Mesodermal cell (in vitro differentiated cells): ENCODE measurements at regions not wholly inside any gene's neighbourhood (a gene's known extent, or its start where the extent isn't known, plus 50 kb on each side); places are given as distances from the start of the nearest gene placed in this dataset.
"Not testable (repeated sequence)": the region's sequence is repeated elsewhere in the genome, so short reads cannot be mapped to it uniquely, and the experiment has no call there.

Experiments
- H3K27ac ChIP-seq: 2 replicates; pipeline ENCODE4 v1.7.0; 2013; ENCODE audit warnings: mild to moderate bottlenecking, low read depth, low read length, moderate library complexity; ENCODE audit not compliant: severe bottlenecking
- H3K36me3 ChIP-seq: 2 replicates; pipeline ENCODE4 v1.7.1; 2013; ENCODE audit warnings: mild to moderate bottlenecking, low read length, moderate library complexity; ENCODE audit not compliant: control insufficient read depth, insufficient read depth
- H3K4me1 ChIP-seq: one replicate; pipeline ENCODE4 v1.7.1; 2013; ENCODE audit warnings: mild to moderate bottlenecking, low read length; ENCODE audit not compliant: insufficient read depth, control insufficient read depth, poor library complexity, severe bottlenecking
- H3K4me3 ChIP-seq: 2 replicates; pipeline ENCODE4 v1.7.0; 2013; ENCODE audit warnings: low read length, control low read depth, mild to moderate bottlenecking; ENCODE audit not compliant: insufficient read depth, poor library complexity, severe bottlenecking; ENCODE audit errors: extremely low read depth
- H3K9me3 ChIP-seq: 2 replicates; pipeline ENCODE4 v1.7.1; 2013; ENCODE audit warnings: mild to moderate bottlenecking, low read length, moderate library complexity; ENCODE audit not compliant: control insufficient read depth
- WGBS, 2 experiments: methylation state at CpG; one replicate each; pipeline ENCODE4 v1.1.5; 2013; ENCODE audit warnings: missing lambda C conversion rate in 2 of 2; ENCODE audit not compliant: insufficient coverage in 2 of 2; 5-methylcytosine and 5-hydroxymethylcytosine counted together

GRCh38 chr7:67616517-67616916 is 619.9 kb downstream of the TYW1 start:
- Histone ChIP-seq H3K4me1 (no peaks in the 10 kb centered on the region), H3K36me3 (no peaks in the 10 kb centered on the region), H3K4me3 (no peak overlapping the region), H3K27ac (no peak overlapping the region), H3K9me3 (no peaks in the 10 kb centered on the region)
- 88 to 92% methylated on average over 5 to 7 of the region's 7 CpGs for WGBS, 2 experiments

- Histone ChIP-seq H3K27ac (no peak overlapping the region), H3K9me3 (no peaks in the 10 kb centered on the region), H3K4me3 (no peak overlapping the region), H3K36me3 (no peaks in the 10 kb centered on the region), H3K4me1 (no peaks in the 10 kb centered on the region)
- 83% methylated on average over 7 of the region's 8 CpGs for WGBS, 2 experiments
Measured at GRCh38 chr7:67618556-67619162, 622.0 kb downstream of the TYW1 start.

GRCh38 chr7:67619175-67619574 is 622.5 kb downstream of the TYW1 start:
- H3K27ac ChIP-seq, result no peak overlapping the region
- H3K4me3 ChIP-seq, result no peak overlapping the region
- H3K36me3 ChIP-seq, result no peaks in the 10 kb centered on the region
- no peaks in the 10 kb centered on the region for H3K9me3 ChIP-seq
- no peaks in the 10 kb centered on the region for H3K4me1 ChIP-seq
- WGBS, 2 experiments, result 20 to 51% methylated on average over 8 to 9 of the region's 11 CpGs

GRCh38 chr7:67620216-67620933 is 623.7 kb downstream of the TYW1 start:
- H3K4me3 ChIP-seq, result no peak overlapping the region
- no peaks in the 10 kb centered on the region for H3K36me3 ChIP-seq
- 89 to 96% methylated on average over 9 to 10 of the region's 12 CpGs for WGBS, 2 experiments
- no peaks in the 10 kb centered on the region for H3K9me3 ChIP-seq
- H3K27ac ChIP-seq, result no peak overlapping the region
- no peaks in the 10 kb centered on the region for H3K4me1 ChIP-seq

- WGBS, 2 experiments, result 43 to 90% methylated on average over 1 to 2 of the region's 3 CpGs
- H3K9me3 ChIP-seq, result no peaks in the 10 kb centered on the region
- H3K27ac ChIP-seq, result no peak overlapping the region
- no peaks in the 10 kb centered on the region for H3K4me1 ChIP-seq
- no peaks in the 10 kb centered on the region for H3K36me3 ChIP-seq
- no peak overlapping the region for H3K4me3 ChIP-seq
Measured at GRCh38 chr7:67621704-67622103, 625.1 kb downstream of the TYW1 start.

- H3K27ac ChIP-seq, result no peak overlapping the region
Measured at GRCh38 chr7:67625257-67625737, 628.7 kb downstream of the TYW1 start.

GRCh38 chr7:67631476-67631875 is 634.8 kb downstream of the TYW1 start:
- no peak overlapping the region for H3K4me3 ChIP-seq
- no peaks in the 10 kb centered on the region for H3K9me3 ChIP-seq
- H3K27ac ChIP-seq, result no peak overlapping the region
- no peaks in the 10 kb centered on the region for H3K4me1 ChIP-seq
- H3K36me3 ChIP-seq, result no peaks in the 10 kb centered on the region
- WGBS, 2 experiments, result 89% methylated on average over 13 to 15 of the region's 15 CpGs

More at GRCh38 chr7:67625257-67625737, 628.7 kb downstream of the TYW1 start:
- H3K4me3 ChIP-seq, result no peak overlapping the region
- H3K9me3 ChIP-seq, result no peaks in the 10 kb centered on the region
- no peaks in the 10 kb centered on the region for H3K36me3 ChIP-seq
- 14 to 18% methylated on average over 15 of the region's 15 CpGs for WGBS, 2 experiments
- no peaks in the 10 kb centered on the region for H3K4me1 ChIP-seq

- Histone ChIP-seq H3K4me3 (no peak overlapping the region), H3K36me3 (no peaks in the 10 kb centered on the region), H3K27ac (no peak overlapping the region), H3K9me3 (no peaks in the 10 kb centered on the region), H3K4me1 (no peaks in the 10 kb centered on the region)
- WGBS, 2 experiments, result 86 to 94% methylated on average over 2 of the region's 2 CpGs
Measured at GRCh38 chr7:67635271-67635670, 638.6 kb downstream of the TYW1 start.

GRCh38 chr7:67636348-67637022 is 639.9 kb downstream of the TYW1 start:
- WGBS, 2 experiments, result 56 to 97% methylated on average over 2 to 5 of the region's 6 CpGs
- H3K27ac ChIP-seq, result no peak overlapping the region

GRCh38 chr7:67637023-67637358 is 640.4 kb downstream of the TYW1 start:
- WGBS, 2 experiments, result 64 to 78% methylated on average over 1 of the region's 2 CpGs
- Histone ChIP-seq H3K4me1 (no peaks in the 10 kb centered on the region), H3K9me3 (no peaks in the 10 kb centered on the region), H3K4me3 (no peak overlapping the region), H3K27ac (no peak overlapping the region), H3K36me3 (no peaks in the 10 kb centered on the region)

More at GRCh38 chr7:67636348-67637022, 639.9 kb downstream of the TYW1 start:
- Histone ChIP-seq H3K4me3 (no peak overlapping the region), H3K4me1 (no peaks in the 10 kb centered on the region), H3K36me3 (no peaks in the 10 kb centered on the region), H3K9me3 (no peaks in the 10 kb centered on the region)

- WGBS, 2 experiments, result 100% methylated on average over 1 of the region's 3 CpGs; no CpG with 5 or more reads in 1 of the 2 experiments
- not testable (repeated sequence) for H3K4me3 ChIP-seq, H3K27ac ChIP-seq, H3K4me1 ChIP-seq, H3K9me3 ChIP-seq, H3K36me3 ChIP-seq
Measured at GRCh38 chr7:67642542-67642941, 645.9 kb downstream of the TYW1 start.
